ENCODE measurements at regions not wholly inside any gene's neighbourhood (a gene's known extent, or its start where the extent isn't known, plus 50 kb on each side); places are given as distances from the start of the nearest gene placed in this dataset.
A peak's percentile ranks its signal among the peaks of the same experiment; 100 is the strongest.

- no peak for TF ChIP-seq CTCF (IDR thresholded peaks at IDR 0.05; ENCODE audit: insufficient read depth, low read length)
- H3K4me3 ChIP-seq (ENCODE audit: low read depth, low read length), result no peak overlapping the region
- DNase-seq (ENCODE audit: low read depth), result no peak
Measured at GRCh38 chr11:8803973-8804372, 107.0 kb upstream of the AKIP1 start.

- no peak overlapping the region for H3K4me3 ChIP-seq (ENCODE audit: low read depth, low read length)
- no peak for TF ChIP-seq CTCF (IDR thresholded peaks at IDR 0.05; ENCODE audit: insufficient read depth, low read length)
- DNase-seq (ENCODE audit: low read depth), result no peak
Measured at GRCh38 chr11:8805296-8805695, 105.7 kb upstream of the AKIP1 start.

- peak overlapping the region; percentile 80 for H3K4me3 ChIP-seq (ENCODE audit: low read depth, low read length)
- no peak for TF ChIP-seq CTCF (IDR thresholded peaks at IDR 0.05; ENCODE audit: insufficient read depth, low read length)
- no peak for DNase-seq (ENCODE audit: low read depth)
Measured at GRCh38 chr11:8806974-8807373, 104.0 kb upstream of the AKIP1 start.

- DNase-seq (ENCODE audit: low read depth), result peak; percentile 92
- H3K4me3 ChIP-seq (ENCODE audit: low read depth, low read length), result peak overlapping the region; percentile 80
- no peak for TF ChIP-seq CTCF (IDR thresholded peaks at IDR 0.05; ENCODE audit: insufficient read depth, low read length)
Measured at GRCh38 chr11:8807544-8808225, 103.3 kb upstream of the AKIP1 start.

GRCh38 chr11:8808226-8808585 is 102.8 kb upstream of the AKIP1 start:
- TF ChIP-seq CTCF (IDR thresholded peaks at IDR 0.05; ENCODE audit: insufficient read depth, low read length), result no peak
- no peak for DNase-seq (ENCODE audit: low read depth)

GRCh38 chr11:8809241-8809938 is 101.6 kb upstream of the AKIP1 start:
- TF ChIP-seq CTCF (IDR thresholded peaks at IDR 0.05; ENCODE audit: insufficient read depth, low read length), result no peak
- peak; percentile 34 for DNase-seq (ENCODE audit: low read depth)
- H3K4me3 ChIP-seq (ENCODE audit: low read depth, low read length), result peak overlapping the region; percentile 80

More at GRCh38 chr11:8808226-8808585, 102.8 kb upstream of the AKIP1 start:
- peak overlapping the region; percentile 80 for H3K4me3 ChIP-seq (ENCODE audit: low read depth, low read length)
